GM19240 (cell line): ENCODE measurements at regions not wholly inside any gene's neighbourhood (a gene's known extent, or its start where the extent isn't known, plus 50 kb on each side); places are given as distances from the start of the nearest gene placed in this dataset.
"Not testable (repeated sequence)": the region's sequence is repeated elsewhere in the genome, so short reads cannot be mapped to it uniquely, and the experiment has no call there.

ENCODE experiments used
- DNase-seq: peaks from one replicate; pipeline ENCODE4 v3.0.0; 2011; ENCODE audit warnings: low spot score; ENCODE audit not compliant: insufficient read length

DNA sequence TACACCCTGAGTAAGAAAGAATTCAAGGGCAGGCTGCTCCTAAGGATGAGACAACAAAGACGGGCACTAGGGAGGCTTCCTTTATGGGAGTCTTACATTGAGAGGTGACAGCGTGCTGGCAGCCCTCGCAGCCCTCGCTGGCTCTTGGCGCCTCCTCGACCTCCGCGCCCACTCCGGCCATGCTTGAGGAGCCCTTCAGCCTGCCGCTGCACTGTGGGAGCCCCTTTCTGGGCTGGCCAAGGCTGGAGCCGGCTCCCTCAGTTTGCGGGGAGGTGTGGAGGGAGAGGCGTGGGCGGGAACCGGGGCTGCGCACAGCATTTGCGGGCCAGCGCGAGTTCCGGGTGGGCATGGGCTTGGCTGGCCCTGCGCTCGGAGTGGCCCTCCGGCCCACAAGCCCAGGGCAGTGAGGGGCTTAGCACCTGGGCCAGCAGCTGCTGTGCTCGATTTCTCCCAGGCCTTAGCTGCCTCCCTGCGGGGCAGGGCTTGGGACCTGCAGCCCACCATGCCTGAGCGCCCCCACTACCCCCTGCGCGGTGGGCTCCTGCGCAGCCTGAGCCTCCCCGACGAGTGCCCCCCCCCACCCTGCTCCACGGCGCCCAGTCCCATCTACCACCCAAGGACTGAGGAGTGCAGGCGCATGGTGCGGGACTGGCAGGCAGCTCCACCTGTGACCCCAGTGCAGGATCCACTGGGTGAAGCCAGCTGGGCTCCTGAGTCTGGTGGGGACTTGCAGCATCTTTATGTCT, 75.3 kb downstream of the BARX1 start:
- not testable (repeated sequence) for DNase-seq

GRCh38 chr9:93875330-93875729, 79.8 kb downstream of the BARX1 start:
- DNase-seq, result no peak

DNA sequence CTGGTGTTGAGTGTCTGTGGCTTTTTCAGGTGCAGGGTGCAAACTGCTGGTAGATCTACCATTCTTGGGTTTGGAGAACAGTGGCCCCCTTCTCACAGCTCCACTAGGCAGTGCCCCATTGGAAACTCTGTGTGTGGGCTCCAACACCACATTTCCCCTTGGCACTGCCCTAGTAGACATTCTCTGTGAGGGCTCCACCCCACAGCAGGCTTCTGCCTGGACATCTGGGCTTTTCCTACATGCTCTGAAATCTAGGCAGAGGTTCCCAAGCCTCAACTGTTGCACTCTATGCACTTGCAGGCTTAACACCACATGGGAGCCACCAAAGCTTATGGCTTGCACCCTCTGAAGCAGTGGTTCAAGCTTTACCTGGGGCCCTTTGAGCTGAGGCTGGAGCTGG, 80.9 kb downstream of the BARX1 start:
- DNase-seq, result no peak

- DNase-seq, result no peak
These were observed 83.9 kb downstream of the BARX1 start for GRCh38 chr9:93871286-93871685.

GRCh38 chr9:93869863-93870262, 85.3 kb downstream of the BARX1 start:
- DNase-seq, result no peak

- DNase-seq, result no peak
These were observed 86.1 kb downstream of the BARX1 start for GRCh38 chr9:93869088-93869487.

GRCh38 chr9:93865716-93866115, 89.4 kb downstream of the BARX1 start:
- DNase-seq, result no peak

DNA sequence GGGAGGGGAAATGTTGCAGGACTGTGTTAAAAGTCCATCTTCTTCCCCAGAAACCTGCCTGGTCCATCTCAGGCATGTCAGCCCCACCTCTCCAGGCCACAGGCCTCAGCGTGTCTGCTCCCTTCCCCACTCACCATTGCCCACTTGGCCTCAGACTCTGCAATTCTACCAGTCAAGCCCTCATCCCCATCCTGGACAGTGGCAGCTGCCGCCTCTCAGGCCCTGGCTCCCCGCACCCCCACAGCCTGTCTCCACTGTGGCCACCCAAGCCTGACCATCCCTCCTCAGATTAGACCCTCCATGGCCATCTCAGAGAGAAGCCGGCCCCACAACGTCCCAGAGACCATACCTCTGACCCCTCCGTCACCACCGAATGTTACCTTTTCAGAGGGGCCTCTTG, 89.9 kb downstream of the BARX1 start:
- DNase-seq, result no peak

GRCh38 chr9:93864840-93865239, 90.3 kb downstream of the BARX1 start:
- DNase-seq, result no peak

DNA sequence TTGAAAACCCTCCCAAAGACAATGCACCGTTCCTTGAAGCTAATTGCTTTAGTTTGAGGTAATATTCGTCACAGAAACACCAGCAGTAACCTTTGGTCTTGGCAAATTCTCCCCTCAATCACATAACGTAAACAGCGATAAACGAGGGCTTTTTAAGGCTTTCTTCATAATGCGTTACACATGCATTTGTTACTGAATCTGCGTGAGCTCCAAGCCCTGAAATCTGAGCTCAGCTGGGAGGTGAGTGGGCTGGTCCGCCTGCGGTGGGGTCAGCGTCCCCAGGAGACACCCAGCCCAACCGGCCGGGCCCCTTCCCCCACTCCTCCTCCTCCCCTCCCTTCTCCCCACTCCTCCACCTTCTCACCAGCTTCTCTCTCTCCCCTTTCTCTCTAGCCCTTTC, 91.1 kb downstream of the BARX1 start:
- DNase-seq, result no peak

DNA sequence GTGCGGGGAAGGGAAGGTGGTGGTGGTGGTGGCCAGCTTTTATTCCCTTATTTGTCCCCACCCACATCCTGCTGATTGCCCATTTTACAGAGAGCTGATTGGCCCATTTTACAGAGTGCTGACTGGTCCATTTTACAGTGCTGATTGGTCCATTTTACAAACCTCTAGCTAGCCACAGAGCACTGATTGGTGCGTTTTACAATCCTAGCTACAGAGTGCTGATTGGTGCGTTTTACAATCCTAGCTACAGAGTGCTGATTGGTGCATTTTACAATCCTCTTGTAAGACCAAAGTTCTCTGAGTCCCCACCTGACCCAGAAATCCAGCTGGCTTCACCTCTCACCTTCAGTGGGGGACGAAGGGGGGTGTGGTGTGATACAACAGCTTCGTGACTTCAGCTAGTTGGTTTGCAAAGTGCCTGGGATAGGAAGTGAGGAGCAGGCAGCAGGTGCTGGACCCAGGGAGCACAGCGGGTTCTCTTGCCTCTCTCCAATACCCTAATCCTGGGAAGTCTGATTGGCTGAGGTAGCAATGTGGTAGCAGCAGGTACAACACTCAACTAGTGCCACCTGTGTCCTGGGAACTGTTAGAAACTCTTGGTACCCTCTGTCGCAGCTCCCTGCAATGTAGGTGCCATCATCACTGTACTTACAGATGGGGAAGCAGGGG, 92.1 kb downstream of the BARX1 start:
- DNase-seq, result no peak

DNA sequence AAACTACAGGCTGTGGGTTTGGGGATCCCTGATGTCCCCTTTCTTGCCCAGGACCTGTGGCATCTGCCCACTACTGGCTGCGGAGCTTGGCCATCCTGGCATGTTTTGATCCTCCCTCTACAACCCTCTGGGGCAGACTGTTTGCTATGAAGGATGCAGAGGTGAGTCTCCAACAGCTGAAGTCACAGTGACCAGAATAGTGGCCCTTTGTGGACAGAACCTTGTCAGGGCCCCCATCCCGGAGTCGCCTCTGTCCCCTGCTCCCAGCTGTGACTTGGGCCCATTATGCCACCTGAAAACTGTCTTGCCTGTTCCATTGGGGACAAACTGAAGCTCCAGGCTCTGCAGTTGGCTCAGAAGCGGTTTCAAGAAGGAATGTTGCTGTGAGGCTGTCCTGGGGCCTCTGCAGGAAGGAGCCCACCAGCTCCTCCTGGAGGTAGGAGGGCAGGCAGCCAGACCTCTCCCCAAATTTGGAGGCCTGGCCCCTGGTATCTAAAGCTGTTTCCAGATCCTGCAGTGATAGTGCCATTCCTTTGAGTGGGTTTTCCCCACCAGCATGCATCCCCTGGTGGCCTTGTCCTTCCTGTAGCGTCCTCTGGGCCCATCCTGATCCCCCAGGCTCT, 93.3 kb downstream of the BARX1 start:
- DNase-seq, result no peak

- no peak for DNase-seq
These were observed 94.2 kb downstream of the BARX1 start for GRCh38 chr9:93860694-93861658.

- DNase-seq, result no peak
These were observed 95.5 kb downstream of the BARX1 start for GRCh38 chr9:93859431-93860215.

GRCh38 chr9:93857528-93857927, 97.6 kb downstream of the BARX1 start:
- no peak for DNase-seq

GRCh38 chr9:93852728-93853127, 102.4 kb downstream of the BARX1 start:
- no peak for DNase-seq

- DNase-seq, result no peak
These were observed 108.8 kb downstream of the BARX1 start for GRCh38 chr9:93846349-93846748.

- DNase-seq, result no peak
These were observed 111.8 kb downstream of the BARX1 start for GRCh38 chr9:93843396-93843795.

DNA sequence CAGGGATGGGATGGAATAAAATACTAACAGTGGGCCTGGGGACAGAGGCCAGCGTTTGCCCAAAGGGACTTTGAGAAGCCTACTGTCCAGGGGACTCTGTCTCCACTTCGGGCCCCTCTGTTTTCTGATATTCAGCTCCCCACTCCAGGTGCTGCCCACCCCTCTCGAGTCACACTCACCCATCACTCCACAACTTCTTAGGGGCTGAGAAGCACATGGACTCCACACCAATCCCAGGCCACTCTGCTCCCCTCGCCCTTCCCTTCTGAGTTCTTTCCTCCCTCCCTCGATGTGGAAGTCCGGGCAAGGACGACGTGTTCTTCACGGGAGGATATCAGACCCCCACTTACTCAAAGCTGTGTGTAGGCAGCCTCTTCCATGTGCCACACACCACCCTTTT, 124.5 kb downstream of the BARX1 start:
- DNase-seq, result no peak

- no peak for DNase-seq
These were observed 125.1 kb downstream of the BARX1 start for GRCh38 chr9:93830012-93830596.
